ENCODE measurements at regions not wholly inside any gene's neighbourhood (a gene's known extent, or its start where the extent isn't known, plus 50 kb on each side); places are given as distances from the start of the nearest gene placed in this dataset.

DNA sequence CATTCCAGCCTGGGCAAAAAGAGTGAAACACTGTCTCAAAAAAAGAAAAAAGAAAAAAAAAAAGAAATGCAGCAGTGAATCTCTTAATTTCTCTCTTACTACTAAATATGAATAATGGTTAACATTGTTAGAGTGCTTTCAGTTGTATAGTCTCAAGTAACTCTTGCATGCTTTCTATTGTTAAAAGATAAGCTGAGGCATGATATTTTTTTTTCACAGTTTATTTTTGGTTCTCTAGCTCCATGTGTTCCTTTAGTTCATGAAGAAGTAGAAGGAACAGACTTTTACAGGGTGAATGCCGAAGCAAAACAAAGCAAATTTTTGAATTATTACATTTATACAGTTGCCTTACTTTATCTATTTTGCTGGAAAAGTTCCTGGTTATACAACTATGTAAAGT is 1180.9 kb downstream of the OTOL1 start:
- Histone ChIP-seq H3K79me2 (ENCODE audit: insufficient read depth, low read length) (no peaks in the 10 kb centered on the region), H2AFZ (ENCODE audit: low read length) (no peak overlapping the region), H3K9me3 (ENCODE audit: low read depth, low read length) (no peaks in the 10 kb centered on the region), H4K20me1 (ENCODE audit: insufficient read depth, low read length) (no peaks in the 10 kb centered on the region), H3K4me1 (ENCODE audit: insufficient read depth, low read length) (no peaks in the 10 kb centered on the region), H3K4me3 (ENCODE audit: insufficient read depth, low read length) (no peak overlapping the region), H3K36me3 (ENCODE audit: insufficient read depth, low read length) (no peaks in the 10 kb centered on the region), H3K27me3 (ENCODE audit: insufficient read depth, low read length) (no peaks in the 10 kb centered on the region), H3K4me2 (ENCODE audit: insufficient read depth, low read length) (no peak overlapping the region), H3K27ac (ENCODE audit: low read depth, low read length) (no peak overlapping the region)
- no peak for DNase-seq (ENCODE audit: insufficient read length, low spot score, missing footprints)
- TF ChIP-seq, protein P1, sequence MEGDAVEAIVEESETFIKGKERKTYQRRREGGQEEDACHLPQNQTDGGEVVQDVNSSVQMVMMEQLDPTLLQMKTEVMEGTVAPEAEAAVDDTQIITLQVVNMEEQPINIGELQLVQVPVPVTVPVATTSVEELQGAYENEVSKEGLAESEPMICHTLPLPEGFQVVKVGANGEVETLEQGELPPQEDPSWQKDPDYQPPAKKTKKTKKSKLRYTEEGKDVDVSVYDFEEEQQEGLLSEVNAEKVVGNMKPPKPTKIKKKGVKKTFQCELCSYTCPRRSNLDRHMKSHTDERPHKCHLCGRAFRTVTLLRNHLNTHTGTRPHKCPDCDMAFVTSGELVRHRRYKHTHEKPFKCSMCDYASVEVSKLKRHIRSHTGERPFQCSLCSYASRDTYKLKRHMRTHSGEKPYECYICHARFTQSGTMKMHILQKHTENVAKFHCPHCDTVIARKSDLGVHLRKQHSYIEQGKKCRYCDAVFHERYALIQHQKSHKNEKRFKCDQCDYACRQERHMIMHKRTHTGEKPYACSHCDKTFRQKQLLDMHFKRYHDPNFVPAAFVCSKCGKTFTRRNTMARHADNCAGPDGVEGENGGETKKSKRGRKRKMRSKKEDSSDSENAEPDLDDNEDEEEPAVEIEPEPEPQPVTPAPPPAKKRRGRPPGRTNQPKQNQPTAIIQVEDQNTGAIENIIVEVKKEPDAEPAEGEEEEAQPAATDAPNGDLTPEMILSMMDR (IDR thresholded peaks at IDR 0.05; ENCODE audit: extremely low read depth, low read depth, low read length) = no peak

DNA sequence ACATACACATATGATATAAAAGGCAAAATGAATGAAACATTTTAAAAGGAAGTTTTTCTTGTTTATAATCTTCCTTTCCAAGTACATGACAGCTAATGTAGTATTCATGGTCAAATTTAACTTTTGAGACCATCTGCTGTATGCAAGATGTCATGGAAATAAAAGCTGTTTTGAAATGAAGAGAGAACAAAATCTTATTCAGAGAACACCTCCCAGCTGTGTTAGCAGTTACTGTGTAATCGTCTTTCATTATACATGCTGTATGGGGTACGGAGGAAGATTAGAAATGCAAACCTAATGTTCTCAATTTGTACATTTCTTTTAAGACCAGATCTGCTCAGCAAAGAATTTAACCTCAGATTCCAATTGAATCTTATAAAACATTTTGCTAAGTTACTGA is 1182.3 kb downstream of the OTOL1 start:
- no peak overlapping the region for H2AFZ ChIP-seq (ENCODE audit: low read length)
- no peak overlapping the region for H3K27ac ChIP-seq (ENCODE audit: low read depth, low read length)
- H3K27me3 ChIP-seq (ENCODE audit: insufficient read depth, low read length) = no peaks in the 10 kb centered on the region
- no peak overlapping the region for H3K4me2 ChIP-seq (ENCODE audit: insufficient read depth, low read length)
- DNase-seq (ENCODE audit: insufficient read length, low spot score, missing footprints) = no peak
- H3K79me2 ChIP-seq (ENCODE audit: insufficient read depth, low read length) = no peaks in the 10 kb centered on the region
- no peaks in the 10 kb centered on the region for H4K20me1 ChIP-seq (ENCODE audit: insufficient read depth, low read length)
- no peaks in the 10 kb centered on the region for H3K9me3 ChIP-seq (ENCODE audit: low read depth, low read length)
- H3K4me1 ChIP-seq (ENCODE audit: insufficient read depth, low read length) = no peaks in the 10 kb centered on the region
- no peak overlapping the region for H3K4me3 ChIP-seq (ENCODE audit: insufficient read depth, low read length)
- H3K36me3 ChIP-seq (ENCODE audit: insufficient read depth, low read length) = no peaks in the 10 kb centered on the region
- TF ChIP-seq, protein P1 (IDR thresholded peaks at IDR 0.05; ENCODE audit: extremely low read depth, low read depth, low read length) = no peak

DNA sequence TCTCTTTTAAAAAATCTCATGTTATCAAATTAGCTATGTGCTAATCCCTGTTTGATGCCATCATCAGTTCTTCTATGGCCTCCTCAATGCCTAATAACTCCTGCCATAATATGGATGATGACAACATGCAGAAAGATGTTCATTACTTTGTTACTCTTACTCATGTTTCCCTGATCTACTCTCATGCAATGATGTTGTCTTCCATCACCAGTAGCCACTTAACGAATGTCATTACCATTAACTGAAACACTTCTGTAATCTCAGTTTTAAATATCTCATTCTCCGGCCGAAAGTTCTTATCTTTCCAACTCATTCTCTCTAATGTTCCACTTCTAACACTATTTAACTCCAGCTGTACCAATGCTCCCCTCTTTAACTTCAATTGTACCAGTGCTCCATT is 1187.7 kb downstream of the OTOL1 start:
- H3K36me3 ChIP-seq (ENCODE audit: insufficient read depth, low read length) = no peaks in the 10 kb centered on the region
- H3K4me3 ChIP-seq (ENCODE audit: insufficient read depth, low read length) = no peak overlapping the region
- H3K4me2 ChIP-seq (ENCODE audit: insufficient read depth, low read length) = no peak overlapping the region
- no peak for DNase-seq (ENCODE audit: insufficient read length, low spot score, missing footprints)
- H3K4me1 ChIP-seq (ENCODE audit: insufficient read depth, low read length) = no peaks in the 10 kb centered on the region
- H3K79me2 ChIP-seq (ENCODE audit: insufficient read depth, low read length) = no peaks in the 10 kb centered on the region
- no peaks in the 10 kb centered on the region for H3K9me3 ChIP-seq (ENCODE audit: low read depth, low read length)
- H4K20me1 ChIP-seq (ENCODE audit: insufficient read depth, low read length) = no peaks in the 10 kb centered on the region
- TF ChIP-seq, protein P1 (IDR thresholded peaks at IDR 0.05; ENCODE audit: extremely low read depth, low read depth, low read length) = no peak
- H3K27ac ChIP-seq (ENCODE audit: low read depth, low read length) = no peak overlapping the region
- no peaks in the 10 kb centered on the region for H3K27me3 ChIP-seq (ENCODE audit: insufficient read depth, low read length)
- H2AFZ ChIP-seq (ENCODE audit: low read length) = no peak overlapping the region

DNA sequence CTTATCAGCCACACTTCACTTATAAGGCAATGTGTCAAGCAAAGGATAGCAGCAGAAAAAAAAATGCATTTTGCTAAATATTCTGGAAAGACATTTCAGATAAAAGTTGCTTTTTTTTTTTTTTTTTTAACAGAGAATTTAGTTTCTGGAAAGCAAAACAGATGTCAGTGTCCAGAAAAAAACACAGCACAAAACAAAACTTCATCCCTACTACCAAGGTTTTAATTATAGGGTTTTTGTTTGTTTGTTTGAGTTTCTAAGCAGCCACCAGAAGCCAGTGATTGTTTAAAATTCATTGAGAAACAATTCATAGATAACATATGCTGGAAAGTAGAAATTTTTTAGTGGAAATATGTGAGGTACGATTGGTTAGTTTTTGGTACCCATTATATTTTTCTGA is 1202.7 kb downstream of the OTOL1 start:
- H3K27ac ChIP-seq (ENCODE audit: low read depth, low read length) = no peak overlapping the region
- no peak overlapping the region for H2AFZ ChIP-seq (ENCODE audit: low read length)
- H3K4me3 ChIP-seq (ENCODE audit: insufficient read depth, low read length) = no peak overlapping the region
- H4K20me1 ChIP-seq (ENCODE audit: insufficient read depth, low read length) = no peaks in the 10 kb centered on the region
- H3K79me2 ChIP-seq (ENCODE audit: insufficient read depth, low read length) = no peaks in the 10 kb centered on the region
- H3K9me3 ChIP-seq (ENCODE audit: low read depth, low read length) = no peaks in the 10 kb centered on the region
- TF ChIP-seq, protein P1 (IDR thresholded peaks at IDR 0.05; ENCODE audit: extremely low read depth, low read depth, low read length) = no peak
- no peaks in the 10 kb centered on the region for H3K27me3 ChIP-seq (ENCODE audit: insufficient read depth, low read length)
- no peaks in the 10 kb centered on the region for H3K36me3 ChIP-seq (ENCODE audit: insufficient read depth, low read length)
- no peaks in the 10 kb centered on the region for H3K4me1 ChIP-seq (ENCODE audit: insufficient read depth, low read length)
- no peak overlapping the region for H3K4me2 ChIP-seq (ENCODE audit: insufficient read depth, low read length)
- no peak for DNase-seq (ENCODE audit: insufficient read length, low spot score, missing footprints)

All from osteoblast (primary cell).